HCT116 (cell line): ENCODE measurements at regions not wholly inside any gene's neighbourhood (a gene's known extent, or its start where the extent isn't known, plus 50 kb on each side); places are given as distances from the start of the nearest gene placed in this dataset.

Source experiments
- ATAC-seq: fragments of 200-7000 bp; cut with Tn5 transposase; 2 replicates; pipeline ENCODE4 v1.9.1; 2020; ENCODE audit warnings: mild to moderate bottlenecking, moderate library complexity
- BruUV-seq: library from RNA; stranded (reverse); fragments of 400-500 nt; replicated peaks from 2 replicates; lab custom pipeline; 2021; lab: Mats Ljungman, UMichigan
- CTCF ChIA-PET: fragments of 300-600 bp; sonication (Branson Sonifier 250); formaldehyde crosslinking; loops from one replicate; lab custom pipeline; 2021; ENCODE audit warnings: antibody characterized with exemption; lab: Charles Lee
- POLR2A ChIA-PET: fragments of 300-600, 350-600 bp; sonication (Branson Sonifier 250); formaldehyde crosslinking; loops from one replicate; lab custom pipeline; 2021; ENCODE audit warnings: antibody characterized with exemption; lab: Charles Lee
- RAD21 ChIA-PET, 2 experiments: fragments of 300-600 bp; sonication (Branson Sonifier 250); formaldehyde crosslinking; loops; one replicate each; lab custom pipeline; 2023; ENCODE audit warnings: low total read pairs in 2 of 2; ENCODE audit not compliant: uncharacterized antibody in 2 of 2, unreplicated experiment in 2 of 2, low non-redundant PET in 1 of 2; lab: Charles Lee
- DNase-seq: peaks from one replicate; pipeline ENCODE4 v3.0.0-alpha.2; 2010; ENCODE audit warnings: low read depth, low spot score
- H2AFZ ChIP-seq: fragments of 200-600 bp; shearing (Covaris generic), sonication (generic); 2 replicates; pipeline ENCODE4 v1.6.1; 2017; ENCODE audit warnings: low read depth, mixed run types, mixed read lengths, antibody characterized with exemption, low read length; ENCODE audit not compliant: poor library complexity, severe bottlenecking
- H3K27ac ChIP-seq: 2 replicates; pipeline ENCODE4 v1.5.1; 2012; ENCODE audit warnings: low read depth, low read length
- H3K27me3 ChIP-seq: fragments of 200-600 bp; sonication (generic); 2 replicates; pipeline ENCODE4 v1.6.1; 2016; ENCODE audit warnings: mixed run types, low read length, mixed read lengths; ENCODE audit not compliant: insufficient read depth
- H3K36me3 ChIP-seq, 2 experiments: fragments of 200-500 bp in 1 of 2; fragments of 200-600 bp in 1 of 2; sonication (Bioruptor generic) in 1 of 2; sonication (generic) in 1 of 2; 2 replicates each; pipeline versions ENCODE4 v1.5.1 to v1.6.1; 2014 to 2016; ENCODE audit warnings: low read length in 2 of 2, inconsistent platforms in 1 of 2, mixed read lengths in 1 of 2, mixed run types in 1 of 2; ENCODE audit not compliant: insufficient read depth in 2 of 2, control insufficient read depth in 1 of 2
- H3K4me1 ChIP-seq, 2 experiments: fragments of 200-600 bp in 1 of 2; sonication (generic) in 1 of 2; 2 replicates each; pipeline versions ENCODE4 v1.5.1 to v1.6.1; 2012 to 2017; ENCODE audit warnings: low read length in 2 of 2, inconsistent platforms in 1 of 2, mild to moderate bottlenecking in 1 of 2, mixed read lengths in 1 of 2, mixed run types in 1 of 2, moderate library complexity in 1 of 2; ENCODE audit not compliant: insufficient read depth in 2 of 2, control insufficient read depth in 1 of 2
- H3K4me2 ChIP-seq: fragments of 200-600 bp; sonication (generic); 2 replicates; pipeline ENCODE4 v1.6.1; 2017; ENCODE audit warnings: mixed run types, low read length, mixed read lengths
- H3K4me3 ChIP-seq, 2 experiments: fragments of 200-600 bp in 1 of 2; sonication (generic) in 1 of 2; replicated peaks in 1 of 2; 2 replicates each; pipeline ENCODE4 v1.5.1; 2011 to 2016; ENCODE audit warnings: low read length in 2 of 2, control low read depth in 1 of 2, low read depth in 1 of 2, mild to moderate bottlenecking in 1 of 2, mixed read lengths in 1 of 2, mixed run types in 1 of 2
- H3K79me2 ChIP-seq: fragments of 200-600 bp; sonication (generic); 2 replicates; pipeline ENCODE4 v1.6.1; 2017; ENCODE audit warnings: mild to moderate bottlenecking, mixed run types, low read length, moderate library complexity, mixed read lengths; ENCODE audit not compliant: insufficient read depth
- H3K9ac ChIP-seq: fragments of 200-600 bp; sonication (generic); 2 replicates; pipeline ENCODE4 v1.6.1; 2016; ENCODE audit warnings: low read length, mixed read lengths
- H3K9me2 ChIP-seq: fragments of 200-600 bp; sonication (generic), shearing (Covaris generic); 2 replicates; pipeline ENCODE4 v1.6.1; 2017; ENCODE audit warnings: mixed run types, mild to moderate bottlenecking, moderate library complexity; ENCODE audit not compliant: insufficient read depth
- H3K9me3 ChIP-seq, 2 experiments: fragments of 200-500 bp in 1 of 2; fragments of 200-600 bp in 1 of 2; sonication (Bioruptor generic) in 1 of 2; sonication (generic) in 1 of 2; 2 replicates each; pipeline ENCODE4 v1.6.1; 2014 to 2017; ENCODE audit warnings: low read length in 2 of 2, mixed read lengths in 2 of 2, inconsistent platforms in 1 of 2, low read depth in 1 of 2, mild to moderate bottlenecking in 1 of 2, mixed run types in 1 of 2, moderate library complexity in 1 of 2; ENCODE audit not compliant: control insufficient read depth in 1 of 2, insufficient read depth in 1 of 2
- H4K20me1 ChIP-seq: fragments of 200-600 bp; sonication (generic), shearing (Covaris generic); 2 replicates; pipeline ENCODE4 v1.6.1; 2017; ENCODE audit warnings: mixed run types, mild to moderate bottlenecking, moderate library complexity; ENCODE audit not compliant: insufficient read depth
- ATF3 ChIP-seq: IDR thresholded peaks from 2 replicates; pipeline ENCODE4 v1.6.1; 2012
- CBX3 ChIP-seq: IDR thresholded peaks from 2 replicates; pipeline ENCODE4 v1.6.1; 2012; ENCODE audit warnings: low read depth
- CEBPB ChIP-seq: IDR thresholded peaks from 2 replicates; pipeline ENCODE4 v1.6.1; 2012; ENCODE audit warnings: low read depth
- CTCF ChIP-seq, 3 experiments: fragments of 200-600 bp in 1 of 3; sonication (generic) in 1 of 3; IDR thresholded peaks in 2 of 3; conservative IDR thresholded peaks in 1 of 3; 2 replicates each; pipeline ENCODE4 v1.5.1; 2012 to 2017; ENCODE audit warnings: low read depth in 2 of 3, low read length in 2 of 3, antibody characterized with exemption in 1 of 3, borderline replicate concordance in 1 of 3, control low read depth in 1 of 3, mild to moderate bottlenecking in 1 of 3, mixed read lengths in 1 of 3, mixed run types in 1 of 3, moderate library complexity in 1 of 3; ENCODE audit not compliant: insufficient read depth in 1 of 3
- EZH2 ChIP-seq: fragments of 200-600 bp; sonication (generic); IDR thresholded peaks from 2 replicates; pipeline ENCODE4 v1.6.1; 2017; ENCODE audit warnings: antibody characterized with exemption, mixed run types
- EZH2phosphoT487 ChIP-seq: fragments of 200-600 bp; IDR thresholded peaks from 2 replicates; pipeline ENCODE4 v1.6.1; 2018; ENCODE audit warnings: antibody characterized with exemption, borderline replicate concordance
- FOSL1 ChIP-seq: IDR thresholded peaks from 2 replicates; pipeline ENCODE4 v1.6.1; 2012; ENCODE audit warnings: low read depth
- JUND ChIP-seq: IDR thresholded peaks from 2 replicates; pipeline ENCODE4 v1.6.1; 2012
- MAX ChIP-seq: IDR thresholded peaks from 2 replicates; pipeline ENCODE4 v1.6.1; 2012
- POLR2A ChIP-seq: IDR thresholded peaks from 2 replicates; pipeline ENCODE4 v1.7.0; 2011; ENCODE audit warnings: borderline replicate concordance; ENCODE audit not compliant: insufficient read depth, insufficient read length; ENCODE audit errors: extremely low read depth
- RAD21 ChIP-seq: IDR thresholded peaks from 2 replicates; pipeline ENCODE4 v1.6.1; 2012; ENCODE audit warnings: low read depth, mild to moderate bottlenecking
- REST ChIP-seq: IDR thresholded peaks from 2 replicates; pipeline ENCODE4 v1.6.1; 2012; ENCODE audit warnings: low read depth
- SIN3A ChIP-seq: IDR thresholded peaks from 2 replicates; pipeline ENCODE4 v1.6.1; 2012; ENCODE audit warnings: low read depth
- SP1 ChIP-seq: IDR thresholded peaks from 2 replicates; pipeline ENCODE4 v1.6.1; 2012; ENCODE audit warnings: low read depth
- SRF ChIP-seq: IDR thresholded peaks from 2 replicates; pipeline ENCODE4 v1.6.1; 2012; ENCODE audit warnings: low read depth
- ZBTB33 ChIP-seq: IDR thresholded peaks from 2 replicates; pipeline ENCODE4 v1.6.1; 2011; ENCODE audit warnings: mild to moderate bottlenecking, low read length, moderate library complexity; ENCODE audit not compliant: insufficient replicate concordance; ENCODE audit errors: extremely low read depth
- ZFX ChIP-seq: fragments of 450-650 bp; IDR thresholded peaks from 2 replicates; pipeline ENCODE4 v1.6.1; 2017
- ZNF274 ChIP-seq: fragments of 200-500 bp; sonication (Bioruptor generic); IDR thresholded peaks from 2 replicates; pipeline ENCODE4 v1.6.1; 2014; ENCODE audit warnings: mild to moderate bottlenecking, low read depth, low read length, inconsistent platforms
- intact Hi-C: fragments of 100-400 bp; cut with micrococcal nuclease; formaldehyde crosslinking; loops from 2 replicates; pipeline ENCODE4 v1.10.0; 2022

GRCh38 chr11:104653407-104653806 is 244.9 kb downstream of the CASP12 start (continued):
- TF ChIP-seq EZH2phosphoT487, result no peak
- TF ChIP-seq POLR2A, result no peak
- no peak for TF ChIP-seq CBX3
- no peak for TF ChIP-seq ZNF274
- no peak for TF ChIP-seq JUND
- TF ChIP-seq RAD21, result no peak
- no peak for TF ChIP-seq CTCF (IDR thresholded peaks at IDR 0.05 in 2 of 3, conservative IDR thresholded peaks at IDR 0.05 in 1 of 3; ENCODE audit: borderline replicate concordance in 1 of 3, insufficient read depth in 1 of 3, low read depth in 2 of 3, low read length in 2 of 3)
- TF ChIP-seq FOSL1, result no peak
- no peak for TF ChIP-seq EZH2

GRCh38 chr11:104652996-104653395 is 245.3 kb downstream of the CASP12 start:
- CTCF ChIA-PET, result no interaction called here

More at GRCh38 chr11:104652996-104653395, 245.3 kb downstream of the CASP12 start:
- RAD21 ChIA-PET, result no interaction called here
- H3K4me2 ChIP-seq, result no peak overlapping the region
- H3K4me3 ChIP-seq, result no peak overlapping the region
- no peaks in the 10 kb centered on the region for H3K79me2 ChIP-seq
- no peaks in the 10 kb centered on the region for H3K36me3 ChIP-seq
- H3K27me3 ChIP-seq, result no peaks in the 10 kb centered on the region
- H3K9me2 ChIP-seq, result no peaks in the 10 kb centered on the region
- POLR2A ChIA-PET, result no interaction called here
- no peak overlapping the region for H2AFZ ChIP-seq
- intact Hi-C loops, result no loop called here
- BruUV-seq, result no TSS peak
- TF ChIP-seq SIN3A (no peak), REST (no peak), SRF (no peak), POLR2A (no peak), ZFX (no peak), EZH2 (no peak), SP1 (no peak), ATF3 (no peak), MAX (no peak), ZNF274 (no peak), CEBPB (no peak), ZBTB33 (no peak)
- no peaks in the 10 kb centered on the region for H4K20me1 ChIP-seq
- no peaks in the 10 kb centered on the region for H3K9me3 ChIP-seq
- no peaks in the 10 kb centered on the region for H3K4me1 ChIP-seq
- ATAC-seq (no peak), DNase-seq (no peak)
- no peak overlapping the region for H3K27ac ChIP-seq
- H3K9ac ChIP-seq, result no peak overlapping the region
